Psoas muscle (tissue), 7 donors: ENCODE measurements at regions not wholly inside any gene's neighbourhood (a gene's known extent, or its start where the extent isn't known, plus 50 kb on each side); places are given as distances from the start of the nearest gene placed in this dataset.

Experiments
- ATAC-seq, 4 donors: fragments of 200-7000 bp; cut with Tn5 transposase; one replicate each; pipeline ENCODE4 v1.9.1; 2020; ENCODE audit warnings: moderate library complexity in 3 of 4, mild to moderate bottlenecking in 2 of 4
- DNase-seq, 2 donors: peaks; one replicate each; pipeline ENCODE4 v3.0.0-alpha.2; 2020
- H3K27ac ChIP-seq: fragments of 200-600 bp; one replicate; pipeline ENCODE4 v1.8.0; 2022
- H3K27me3 ChIP-seq, 3 donors: fragments of 200-600 bp in 1 of 3; one replicate each; pipeline versions ENCODE4 v1.6.1 to v1.8.0; 2013 to 2022; ENCODE audit warnings: low read length in 2 of 3, mild to moderate bottlenecking in 2 of 3, moderate library complexity in 1 of 3; ENCODE audit not compliant: insufficient read depth in 3 of 3
- H3K36me3 ChIP-seq, 2 donors: fragments of 200-600 bp in 1 of 2; one replicate each; pipeline versions ENCODE4 v1.6.1 to v1.8.0; 2013 to 2022; ENCODE audit warnings: low read depth in 1 of 2, mild to moderate bottlenecking in 1 of 2, moderate library complexity in 1 of 2; ENCODE audit not compliant: insufficient read depth in 1 of 2
- H3K4me1 ChIP-seq: fragments of 200-600 bp; one replicate; pipeline ENCODE4 v1.8.0; 2022
- H3K4me3 ChIP-seq: fragments of 200-600 bp; one replicate; pipeline ENCODE4 v1.8.0; 2022; ENCODE audit warnings: mild to moderate bottlenecking
- H3K9me3 ChIP-seq: fragments of 200-600 bp; one replicate; pipeline ENCODE4 v1.8.0; 2022
- WGBS, 3 donors: extraction: QIAGEN DNeasy Blood & Tissue Kit; methylation state at CpG; one replicate each; pipeline versions ENCODE4 v1.1.6 to v1.1.7; 2013; 5-methylcytosine and 5-hydroxymethylcytosine counted together
- intact Hi-C, 2 donors: fragments of 100-400 bp; cut with DNase I; formaldehyde crosslinking; loops; one replicate each; pipeline versions ENCODE4 v1.11.0 to v1.14.2; 2022
- TF ChIP-seq, protein P1 (sequence below): fragments of 200-600 bp; IDR thresholded peaks from one replicate; pipeline ENCODE4 v1.8.0; 2022; ENCODE audit warnings: antibody characterized with exemption
- donor health status: healthy with polysubstance abuse.
- donor health status: DM: no; HTN: no; CAD: no; lungs with moderate emphysema.
- donor health status: Bipolar disorder and iron deficiency.
- donor health status: healthy.
- donor health status: DM: yes; HTN: yes; CAD: no.
- donor health status: DM: no; HTN: no; CAD: no.
- donor health status: DM: yes; HTN: yes; CAD: no.

DNA sequence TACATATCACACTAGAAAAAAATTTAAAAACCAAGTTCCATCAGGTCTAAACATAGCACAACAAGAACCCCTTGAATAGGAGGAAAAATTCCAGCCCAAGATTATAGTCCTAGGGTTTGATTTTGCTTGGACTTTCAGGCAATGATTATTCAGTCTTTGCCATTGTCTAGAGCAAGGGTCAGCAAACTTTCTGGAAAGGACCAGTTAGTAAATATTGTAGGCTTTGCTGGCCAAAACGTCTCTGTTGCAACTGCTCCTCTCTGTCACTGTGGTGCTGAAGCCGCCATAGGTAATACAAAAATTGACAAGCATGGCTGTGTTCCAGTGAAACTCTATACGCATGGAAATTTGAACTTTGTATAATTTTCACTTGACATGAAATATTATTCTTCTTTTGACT lies 95.5 kb upstream of the UBAC2 start:
- no peak overlapping the region for H3K4me3 ChIP-seq
- H3K9me3 ChIP-seq, result no peaks in the 10 kb centered on the region
- peaks cover 0 to 13% (median 2%) of the 10 kb centered on the region in 3 donors for H3K27me3 ChIP-seq
- no peak overlapping the region for H3K27ac ChIP-seq
- H3K4me1 ChIP-seq, result no peaks in the 10 kb centered on the region
- 48 to 65% (median 57%) methylated on average over 3 of the region's 3 CpGs for WGBS, 3 donors
- TF ChIP-seq, protein P1, sequence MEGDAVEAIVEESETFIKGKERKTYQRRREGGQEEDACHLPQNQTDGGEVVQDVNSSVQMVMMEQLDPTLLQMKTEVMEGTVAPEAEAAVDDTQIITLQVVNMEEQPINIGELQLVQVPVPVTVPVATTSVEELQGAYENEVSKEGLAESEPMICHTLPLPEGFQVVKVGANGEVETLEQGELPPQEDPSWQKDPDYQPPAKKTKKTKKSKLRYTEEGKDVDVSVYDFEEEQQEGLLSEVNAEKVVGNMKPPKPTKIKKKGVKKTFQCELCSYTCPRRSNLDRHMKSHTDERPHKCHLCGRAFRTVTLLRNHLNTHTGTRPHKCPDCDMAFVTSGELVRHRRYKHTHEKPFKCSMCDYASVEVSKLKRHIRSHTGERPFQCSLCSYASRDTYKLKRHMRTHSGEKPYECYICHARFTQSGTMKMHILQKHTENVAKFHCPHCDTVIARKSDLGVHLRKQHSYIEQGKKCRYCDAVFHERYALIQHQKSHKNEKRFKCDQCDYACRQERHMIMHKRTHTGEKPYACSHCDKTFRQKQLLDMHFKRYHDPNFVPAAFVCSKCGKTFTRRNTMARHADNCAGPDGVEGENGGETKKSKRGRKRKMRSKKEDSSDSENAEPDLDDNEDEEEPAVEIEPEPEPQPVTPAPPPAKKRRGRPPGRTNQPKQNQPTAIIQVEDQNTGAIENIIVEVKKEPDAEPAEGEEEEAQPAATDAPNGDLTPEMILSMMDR, result no peak
- ATAC-seq, result no peak
- H3K36me3 ChIP-seq, result no peaks in the 10 kb centered on the region
- intact Hi-C loops, result no loop called here
- no peak for DNase-seq

DNA sequence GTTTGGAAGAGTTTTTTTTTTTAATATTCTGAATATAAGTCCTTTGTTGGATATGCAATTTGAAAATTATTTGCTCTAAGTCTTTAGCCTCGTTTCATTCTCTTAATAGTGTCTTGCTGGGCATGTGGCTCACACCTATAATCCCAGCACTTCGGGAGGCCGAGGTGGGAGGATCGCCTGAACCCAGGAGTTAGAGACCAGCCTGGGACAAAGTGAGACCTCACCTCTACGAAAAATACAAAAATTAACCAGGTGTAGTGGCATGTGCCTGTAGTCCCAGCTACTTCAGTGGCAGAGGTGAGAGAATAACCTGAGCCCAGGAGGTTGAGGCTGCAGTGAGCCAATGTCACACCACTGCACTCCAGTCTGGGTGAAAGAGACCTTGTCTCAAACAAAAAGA lies 87.3 kb upstream of the UBAC2 start:
- no peaks in the 10 kb centered on the region for H3K27me3 ChIP-seq
- WGBS, 3 donors, result 86 to 95% (median 93%) methylated on average over 5 of the region's 5 CpGs
- ATAC-seq (no peak), DNase-seq (no peak)
- no peak overlapping the region for H3K27ac ChIP-seq
- intact Hi-C loops, result no loop called here
- TF ChIP-seq, protein P1, result no peak
- H3K4me1 ChIP-seq, result no peaks in the 10 kb centered on the region
- H3K9me3 ChIP-seq, result no peaks in the 10 kb centered on the region
- H3K4me3 ChIP-seq, result no peak overlapping the region
- H3K36me3 ChIP-seq, result no peaks in the 10 kb centered on the region

DNA sequence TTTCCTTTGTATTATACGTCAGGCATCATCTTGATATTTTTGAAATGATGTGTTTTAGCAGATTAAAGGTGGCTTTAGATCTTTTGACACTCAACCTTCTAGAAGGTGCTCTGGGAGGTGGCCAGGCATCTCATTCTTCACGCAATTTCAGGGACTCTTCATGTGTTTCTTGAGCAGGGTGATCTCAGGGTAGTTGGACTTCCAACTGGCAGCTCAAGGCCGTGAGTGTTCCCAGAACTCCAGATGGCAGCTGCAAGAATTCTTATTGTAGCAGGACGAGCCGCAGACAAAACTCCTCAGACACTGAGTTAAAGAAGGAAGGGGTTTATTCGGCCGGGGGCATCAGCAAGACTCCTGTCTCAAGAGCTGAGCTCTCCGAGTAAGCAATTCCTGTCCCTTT lies 82.5 kb upstream of the UBAC2 start:
- H3K27me3 ChIP-seq, result peaks cover 0 to 2% (median 0%) of the 10 kb centered on the region in 3 donors
- TF ChIP-seq, protein P1, result no peak
- ATAC-seq (no peak), DNase-seq (no peak)
- no peaks in the 10 kb centered on the region for H3K9me3 ChIP-seq
- H3K4me1 ChIP-seq, result no peaks in the 10 kb centered on the region
- no peaks in the 10 kb centered on the region for H3K36me3 ChIP-seq
- WGBS, 3 donors, result 72 to 75% (median 73%) methylated on average over 8 of the region's 8 CpGs
- H3K27ac ChIP-seq, result no peak overlapping the region
- intact Hi-C loops, result no loop called here
- H3K4me3 ChIP-seq, result no peak overlapping the region

DNA sequence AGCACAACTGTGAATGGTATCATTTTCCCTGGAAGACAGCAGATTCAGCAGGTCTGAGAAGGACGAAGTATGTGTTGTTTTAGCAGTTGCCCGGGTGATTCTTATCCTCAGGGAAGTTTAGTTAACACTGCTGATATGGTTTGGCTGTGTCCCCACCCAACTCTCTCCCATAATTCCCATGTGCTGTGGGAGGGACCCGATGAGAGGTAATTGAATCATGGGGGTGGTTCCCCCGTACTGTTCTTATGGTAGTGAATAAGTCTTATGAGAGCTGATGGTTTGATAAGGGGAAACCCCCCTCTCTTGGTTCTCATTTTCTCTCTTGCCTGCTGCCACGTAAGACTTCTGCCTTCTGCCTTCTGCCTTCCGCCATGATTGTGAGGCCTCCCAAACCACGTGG lies 81.0 kb upstream of the UBAC2 start:
- DNase-seq, result no peak
- Histone ChIP-seq H3K36me3 (no peaks in the 10 kb centered on the region), H3K9me3 (no peaks in the 10 kb centered on the region), H3K4me3 (no peak overlapping the region), H3K4me1 (no peaks in the 10 kb centered on the region), H3K27ac (no peak overlapping the region), H3K27me3 (peaks cover 0 to 4% (median 0%) of the 10 kb centered on the region in 3 donors)
- ATAC-seq, result no peak
- WGBS, 3 donors, result 84 to 92% (median 87%) methylated on average over 7 of the region's 7 CpGs
- intact Hi-C loops, result no loop called here
- TF ChIP-seq, protein P1, result no peak

DNA sequence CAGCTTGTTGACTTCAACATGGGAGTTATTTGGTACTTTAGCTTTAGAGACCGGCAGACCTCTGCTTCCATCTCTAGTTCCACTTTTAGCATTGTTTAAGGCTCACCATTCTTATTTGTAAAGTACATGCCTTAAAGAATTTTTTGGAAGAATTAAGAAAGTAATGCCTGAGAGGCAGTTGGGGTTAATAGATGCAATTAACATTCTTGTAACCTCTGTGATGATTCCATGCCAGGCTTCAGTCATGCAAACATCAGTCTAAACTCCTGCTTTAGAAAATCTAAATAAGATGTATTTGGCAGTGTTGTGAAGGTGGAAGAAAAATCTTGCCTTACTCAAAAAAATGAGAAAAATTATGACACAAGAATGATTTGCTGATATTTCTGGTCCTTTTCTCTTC lies 79.9 kb upstream of the UBAC2 start:
- Histone ChIP-seq H3K4me3 (no peak overlapping the region), H3K4me1 (no peaks in the 10 kb centered on the region), H3K36me3 (no peaks in the 10 kb centered on the region), H3K27ac (no peak overlapping the region), H3K9me3 (no peaks in the 10 kb centered on the region), H3K27me3 (peaks cover 0 to 4% (median 0%) of the 10 kb centered on the region in 3 donors)
- WGBS, 3 donors, result 82 to 92% (median 85%) methylated on average over 1 of the region's 1 CpG
- intact Hi-C loops, result no loop called here
- TF ChIP-seq, protein P1, result no peak
- DNase-seq (no peak), ATAC-seq (no peak)
